ENCODE measurements at regions not wholly inside any gene's neighbourhood (a gene's known extent, or its start where the extent isn't known, plus 50 kb on each side); places are given as distances from the start of the nearest gene placed in this dataset.

- DNase-seq (ENCODE audit: low read depth), result no peak
- no peak for TF ChIP-seq CTCF (IDR thresholded peaks at IDR 0.05; ENCODE audit: low read depth, low read length, missing control alignments)
- in situ Hi-C loops (cut with HindIII; ENCODE audit: low sequenced_read_pairs), result no loop called here
- H3K4me3 ChIP-seq (ENCODE audit: low read depth, low read length), result no peak overlapping the region
Measured at GRCh38 chr22:49025791-49026493, 801.7 kb downstream of the BRD1 start.

- no peak for DNase-seq (ENCODE audit: low read depth)
- H3K4me3 ChIP-seq (ENCODE audit: low read depth, low read length), result no peak overlapping the region
- in situ Hi-C loops (cut with HindIII; ENCODE audit: low sequenced_read_pairs), result no loop called here
- TF ChIP-seq CTCF (IDR thresholded peaks at IDR 0.05; ENCODE audit: low read depth, low read length, missing control alignments), result no peak
Measured at GRCh38 chr22:49024775-49025440, 802.8 kb downstream of the BRD1 start.

DNA sequence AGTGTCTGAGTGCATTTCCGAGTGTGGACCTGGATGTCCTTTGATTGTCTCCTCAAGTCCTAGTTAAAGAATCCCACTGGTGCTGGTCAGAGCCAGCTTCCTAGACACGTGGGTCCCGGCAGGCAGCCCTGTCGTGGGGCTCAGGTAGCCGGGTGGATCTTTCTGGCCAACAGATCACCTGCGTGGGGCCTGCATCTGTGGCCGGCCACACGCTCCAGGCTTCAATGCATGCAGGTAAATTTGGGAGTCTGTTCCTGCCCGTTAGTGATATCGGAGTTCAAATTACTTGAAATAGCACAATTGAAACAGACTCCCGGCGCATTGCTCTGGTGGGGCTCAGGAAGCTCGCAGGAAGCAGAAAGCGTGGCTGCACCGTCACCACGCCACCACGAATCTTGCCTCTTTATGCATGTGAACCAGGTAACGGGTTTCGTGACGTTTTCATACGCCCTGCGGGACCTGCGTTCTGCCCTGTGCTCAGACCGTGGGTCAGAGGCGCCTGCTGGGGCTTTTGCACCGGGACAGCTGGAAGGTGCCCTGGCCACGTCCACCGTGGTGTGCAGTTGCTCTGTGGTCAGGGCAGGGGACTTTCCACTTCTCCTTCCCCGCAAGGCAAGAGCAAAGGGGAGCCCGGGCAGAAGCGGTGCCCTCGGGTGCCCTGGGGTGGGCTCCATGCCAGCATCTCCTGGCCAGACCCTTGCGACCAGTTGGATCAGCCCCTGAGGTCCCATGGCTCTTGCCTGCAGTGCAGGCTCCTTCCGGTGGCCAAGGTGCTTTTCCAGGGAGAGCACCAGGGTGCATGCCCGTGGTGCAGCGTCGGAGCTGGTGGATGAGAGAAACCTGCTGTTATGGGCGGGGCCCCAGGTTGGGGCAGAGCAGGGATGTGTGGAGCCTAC, 803.5 kb downstream of the BRD1 start:
- in situ Hi-C loops (cut with HindIII; ENCODE audit: low sequenced_read_pairs), result no loop called here
- no peak overlapping the region for H3K4me3 ChIP-seq (ENCODE audit: low read depth, low read length)
- DNase-seq (ENCODE audit: low read depth), result no peak
- TF ChIP-seq CTCF (IDR thresholded peaks at IDR 0.05; ENCODE audit: low read depth, low read length, missing control alignments), result no peak

- DNase-seq (ENCODE audit: low read depth), result no peak
- in situ Hi-C loops (cut with HindIII; ENCODE audit: low sequenced_read_pairs), result no loop called here
- no peak for TF ChIP-seq CTCF (IDR thresholded peaks at IDR 0.05; ENCODE audit: low read depth, low read length, missing control alignments)
- H3K4me3 ChIP-seq (ENCODE audit: low read depth, low read length), result no peak overlapping the region
Measured at GRCh38 chr22:49023161-49023878, 804.4 kb downstream of the BRD1 start.

DNA sequence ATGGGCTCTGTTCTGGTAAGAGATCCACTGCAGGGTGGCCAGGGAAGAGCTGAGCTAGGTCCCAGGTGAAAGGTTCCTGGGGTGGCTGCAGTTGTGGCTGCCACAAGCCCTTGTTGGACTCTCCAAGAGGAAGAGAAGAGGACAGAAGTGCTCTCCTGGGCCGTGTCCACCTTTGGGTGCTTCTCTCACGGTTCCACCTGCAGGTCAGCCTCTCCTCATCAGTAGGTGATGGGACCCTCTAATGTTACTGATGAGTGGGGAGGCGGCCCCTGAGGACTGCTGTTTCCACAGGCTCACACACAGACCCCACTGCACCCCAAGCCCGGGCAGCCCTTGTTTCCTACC, 804.9 kb downstream of the BRD1 start:
- no peak overlapping the region for H3K4me3 ChIP-seq (ENCODE audit: low read depth, low read length)
- TF ChIP-seq CTCF (IDR thresholded peaks at IDR 0.05; ENCODE audit: low read depth, low read length, missing control alignments), result no peak
- no peak for DNase-seq (ENCODE audit: low read depth)
- in situ Hi-C loops (cut with HindIII; ENCODE audit: low sequenced_read_pairs), result no loop called here
